HCT116 (cell line): ENCODE measurements at regions not wholly inside any gene's neighbourhood (a gene's known extent, or its start where the extent isn't known, plus 50 kb on each side); places are given as distances from the start of the nearest gene placed in this dataset.

Source experiments
- ATF3 ChIP-seq: IDR thresholded peaks from 2 replicates; pipeline ENCODE4 v1.6.1; 2012
- CBX3 ChIP-seq: IDR thresholded peaks from 2 replicates; pipeline ENCODE4 v1.6.1; 2012; ENCODE audit warnings: low read depth
- CTCF ChIP-seq, 3 experiments: fragments of 200-600 bp in 1 of 3; sonication (generic) in 1 of 3; IDR thresholded peaks in 2 of 3; conservative IDR thresholded peaks in 1 of 3; 2 replicates each; pipeline ENCODE4 v1.5.1; 2012 to 2017; ENCODE audit warnings: low read depth in 2 of 3, low read length in 2 of 3, antibody characterized with exemption in 1 of 3, borderline replicate concordance in 1 of 3, control low read depth in 1 of 3, mild to moderate bottlenecking in 1 of 3, mixed read lengths in 1 of 3, mixed run types in 1 of 3, moderate library complexity in 1 of 3; ENCODE audit not compliant: insufficient read depth in 1 of 3
- EZH2 ChIP-seq: fragments of 200-600 bp; sonication (generic); IDR thresholded peaks from 2 replicates; pipeline ENCODE4 v1.6.1; 2017; ENCODE audit warnings: antibody characterized with exemption, mixed run types
- POLR2A ChIP-seq: IDR thresholded peaks from 2 replicates; pipeline ENCODE4 v1.7.0; 2011; ENCODE audit warnings: borderline replicate concordance; ENCODE audit not compliant: insufficient read depth, insufficient read length; ENCODE audit errors: extremely low read depth
- POLR2AphosphoS5 ChIP-seq: IDR thresholded peaks from 2 replicates; pipeline ENCODE4 v1.6.1; 2011; ENCODE audit warnings: mild to moderate bottlenecking, low read depth, low read length, moderate library complexity
- REST ChIP-seq: IDR thresholded peaks from 2 replicates; pipeline ENCODE4 v1.6.1; 2012; ENCODE audit warnings: low read depth

GRCh38 chr4:23212558-23212957 lies 519.8 kb downstream of the GBA3 start:
- no peak for TF ChIP-seq CTCF (IDR thresholded peaks at IDR 0.05 in 2 of 3, conservative IDR thresholded peaks at IDR 0.05 in 1 of 3; ENCODE audit: borderline replicate concordance in 1 of 3, insufficient read depth in 1 of 3, low read depth in 2 of 3, low read length in 2 of 3)
- no peak for TF ChIP-seq EZH2
- no peak for TF ChIP-seq POLR2A
- TF ChIP-seq POLR2AphosphoS5 = no peak
- TF ChIP-seq ATF3 = no peak
- no peak for TF ChIP-seq REST
- no peak for TF ChIP-seq CBX3
